ENCODE measurements at regions not wholly inside any gene's neighbourhood (a gene's known extent, or its start where the extent isn't known, plus 50 kb on each side); places are given as distances from the start of the nearest gene placed in this dataset.

DNA sequence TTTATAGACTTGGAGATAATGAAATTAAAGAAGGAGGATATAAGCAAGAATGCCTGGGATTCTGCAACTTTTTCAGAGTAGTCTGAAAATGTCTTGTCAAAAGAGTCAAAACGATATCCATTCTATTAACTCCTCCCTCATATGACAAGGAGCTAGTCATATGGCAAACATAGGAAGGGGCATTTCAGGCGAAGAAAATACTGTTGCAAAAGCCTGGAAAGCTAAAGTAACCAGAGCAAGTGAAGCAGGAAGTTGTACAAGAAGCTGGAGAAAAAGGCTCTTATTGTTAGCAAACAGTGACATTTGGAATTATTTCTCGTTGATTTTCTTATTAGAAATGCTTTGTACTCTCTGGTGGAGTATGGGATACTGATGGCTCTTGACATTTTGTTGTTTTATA, 94.0 kb upstream of the PTPRD start:
- Mint-ChIP-seq H3K27me3 (peaks cover 6% of the 10 kb centered on the region), H3K9me3 (no peaks in the 10 kb centered on the region), H3K36me3 (no peaks in the 10 kb centered on the region), H3K27ac (no peak overlapping the region), H3K4me3 (no peak overlapping the region), H3K4me1 (ENCODE audit: unreplicated experiment) (no peaks in the 10 kb centered on the region)
- TF ChIP-seq, protein P1, sequence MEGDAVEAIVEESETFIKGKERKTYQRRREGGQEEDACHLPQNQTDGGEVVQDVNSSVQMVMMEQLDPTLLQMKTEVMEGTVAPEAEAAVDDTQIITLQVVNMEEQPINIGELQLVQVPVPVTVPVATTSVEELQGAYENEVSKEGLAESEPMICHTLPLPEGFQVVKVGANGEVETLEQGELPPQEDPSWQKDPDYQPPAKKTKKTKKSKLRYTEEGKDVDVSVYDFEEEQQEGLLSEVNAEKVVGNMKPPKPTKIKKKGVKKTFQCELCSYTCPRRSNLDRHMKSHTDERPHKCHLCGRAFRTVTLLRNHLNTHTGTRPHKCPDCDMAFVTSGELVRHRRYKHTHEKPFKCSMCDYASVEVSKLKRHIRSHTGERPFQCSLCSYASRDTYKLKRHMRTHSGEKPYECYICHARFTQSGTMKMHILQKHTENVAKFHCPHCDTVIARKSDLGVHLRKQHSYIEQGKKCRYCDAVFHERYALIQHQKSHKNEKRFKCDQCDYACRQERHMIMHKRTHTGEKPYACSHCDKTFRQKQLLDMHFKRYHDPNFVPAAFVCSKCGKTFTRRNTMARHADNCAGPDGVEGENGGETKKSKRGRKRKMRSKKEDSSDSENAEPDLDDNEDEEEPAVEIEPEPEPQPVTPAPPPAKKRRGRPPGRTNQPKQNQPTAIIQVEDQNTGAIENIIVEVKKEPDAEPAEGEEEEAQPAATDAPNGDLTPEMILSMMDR (conservative IDR thresholded peaks at IDR 0.05), result no peak
- no peak for DNase-seq (ENCODE audit: extremely low spot score, unreplicated experiment)

DNA sequence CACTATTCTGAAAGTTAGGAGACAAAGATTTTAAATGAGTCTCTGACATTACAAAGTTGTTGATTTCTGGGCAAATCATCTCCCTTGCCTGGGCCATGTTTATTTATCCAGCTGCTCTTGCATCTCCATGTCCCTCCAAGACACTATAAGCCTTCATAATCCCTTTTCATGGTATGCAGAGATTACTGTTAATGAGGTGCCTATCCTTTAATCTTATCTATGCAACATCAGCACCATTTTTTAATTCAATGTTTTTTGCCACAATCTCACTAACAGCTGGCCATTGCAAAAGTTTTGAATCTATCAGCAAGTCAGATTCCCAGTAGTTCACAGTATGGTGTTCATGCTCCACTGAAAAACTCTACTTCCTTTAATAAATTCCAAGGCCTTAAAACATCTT, 108.5 kb upstream of the PTPRD start:
- Mint-ChIP-seq H3K9me3 (no peaks in the 10 kb centered on the region), H3K27ac (no peak overlapping the region), H3K36me3 (no peaks in the 10 kb centered on the region), H3K4me3 (no peak overlapping the region), H3K27me3 (no peaks in the 10 kb centered on the region), H3K4me1 (ENCODE audit: unreplicated experiment) (no peaks in the 10 kb centered on the region)
- TF ChIP-seq, protein P1 (conservative IDR thresholded peaks at IDR 0.05), result no peak
- no peak for DNase-seq (ENCODE audit: extremely low spot score, unreplicated experiment)

DNA sequence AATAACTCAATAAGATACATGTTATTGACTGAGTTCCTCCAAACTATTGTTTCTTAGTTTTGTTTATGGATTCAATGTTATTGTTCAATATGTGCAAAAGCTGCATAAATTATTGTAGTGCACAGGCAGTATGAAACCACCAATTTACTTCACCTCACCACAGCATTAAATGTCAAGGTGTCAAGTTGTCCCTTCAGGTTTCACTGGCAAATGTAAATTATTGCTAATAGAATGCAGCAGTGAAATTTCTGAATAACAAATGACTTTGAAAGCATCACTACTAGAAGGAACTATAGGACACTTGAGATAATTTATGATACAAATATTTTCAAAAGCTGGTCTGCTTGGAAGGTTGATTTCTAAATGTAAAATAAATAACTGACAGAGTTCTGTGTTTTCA, 116.4 kb upstream of the PTPRD start:
- Mint-ChIP-seq H3K4me1 (ENCODE audit: unreplicated experiment) (no peaks in the 10 kb centered on the region), H3K27ac (no peak overlapping the region), H3K36me3 (no peaks in the 10 kb centered on the region), H3K4me3 (no peak overlapping the region), H3K9me3 (no peaks in the 10 kb centered on the region), H3K27me3 (peaks cover 3% of the 10 kb centered on the region)
- TF ChIP-seq, protein P1 (conservative IDR thresholded peaks at IDR 0.05), result no peak
- no peak for DNase-seq (ENCODE audit: extremely low spot score, unreplicated experiment)

DNA sequence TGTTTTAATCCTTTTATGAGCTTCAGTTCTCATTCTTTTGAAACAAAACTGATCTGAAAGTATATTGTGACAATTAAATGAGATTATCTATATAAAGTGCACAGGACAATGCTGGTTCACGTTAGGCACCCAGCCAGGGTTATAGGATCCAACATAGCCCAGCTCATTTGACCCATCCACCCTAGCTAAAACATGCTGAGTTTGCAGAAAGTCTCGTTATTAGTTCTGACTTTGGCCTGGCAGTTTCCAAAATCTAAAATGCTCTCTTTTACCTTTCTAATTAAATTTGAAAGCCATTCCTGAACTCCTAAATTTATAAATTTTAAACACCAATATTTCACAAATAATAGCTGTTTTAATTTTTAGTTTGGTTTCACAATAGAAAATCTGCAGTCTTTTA, 131.9 kb upstream of the PTPRD start:
- H3K4me1 Mint-ChIP-seq (ENCODE audit: unreplicated experiment), result no peaks in the 10 kb centered on the region
- H3K4me3 Mint-ChIP-seq, result no peak overlapping the region
- H3K27ac Mint-ChIP-seq, result no peak overlapping the region
- no peaks in the 10 kb centered on the region for H3K36me3 Mint-ChIP-seq
- no peaks in the 10 kb centered on the region for H3K27me3 Mint-ChIP-seq
- H3K9me3 Mint-ChIP-seq, result peaks cover 5% of the 10 kb centered on the region
- TF ChIP-seq, protein P1 (conservative IDR thresholded peaks at IDR 0.05), result no peak
- DNase-seq (ENCODE audit: extremely low spot score, unreplicated experiment), result no peak

DNA sequence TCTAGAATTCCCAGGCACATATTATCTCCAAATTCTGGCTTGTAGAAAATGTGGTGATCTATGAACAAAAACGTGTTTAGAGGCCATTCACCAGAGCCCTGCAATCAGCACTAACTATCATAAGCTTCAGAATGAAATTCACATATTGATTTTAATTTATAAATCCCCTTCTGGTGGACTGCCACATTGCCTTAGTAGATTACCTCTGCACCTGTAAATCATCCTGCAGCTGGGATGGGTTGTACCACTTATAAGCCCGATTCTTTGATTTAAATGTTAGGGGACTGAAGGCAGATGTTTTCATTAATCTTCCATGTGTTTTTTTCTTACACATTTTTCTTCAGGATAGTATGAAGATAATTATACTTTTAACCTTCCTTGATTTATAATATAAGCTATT, 140.7 kb upstream of the PTPRD start:
- Mint-ChIP-seq H3K27me3 (no peaks in the 10 kb centered on the region), H3K4me1 (ENCODE audit: unreplicated experiment) (no peaks in the 10 kb centered on the region), H3K9me3 (peaks cover 4% of the 10 kb centered on the region), H3K4me3 (no peak overlapping the region), H3K36me3 (no peaks in the 10 kb centered on the region), H3K27ac (no peak overlapping the region)
- no peak for DNase-seq (ENCODE audit: extremely low spot score, unreplicated experiment)
- TF ChIP-seq, protein P1 (conservative IDR thresholded peaks at IDR 0.05), result no peak

DNA sequence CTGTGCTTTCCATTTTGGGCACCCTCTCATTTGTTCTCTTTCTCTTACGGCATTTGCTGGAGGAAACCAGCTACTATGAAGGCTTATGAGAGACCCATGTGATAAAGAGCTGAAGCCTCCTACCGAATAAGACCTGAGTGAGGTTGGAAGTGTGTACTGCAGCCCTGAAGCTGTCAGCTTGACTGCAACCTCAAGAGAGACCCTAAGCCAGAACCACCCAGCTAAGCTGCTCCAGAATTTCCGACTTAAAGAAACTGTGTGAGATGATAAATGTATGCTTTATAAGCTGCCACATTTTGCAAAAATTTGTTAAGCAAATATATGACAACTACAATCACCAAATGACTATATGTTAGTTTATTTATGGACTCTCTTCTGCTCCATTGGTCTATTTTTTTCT, 151.7 kb upstream of the PTPRD start:
- Mint-ChIP-seq H3K9me3 (no peaks in the 10 kb centered on the region), H3K36me3 (no peaks in the 10 kb centered on the region), H3K4me3 (no peak overlapping the region), H3K27me3 (no peaks in the 10 kb centered on the region), H3K4me1 (ENCODE audit: unreplicated experiment) (no peaks in the 10 kb centered on the region), H3K27ac (no peak overlapping the region)
- no peak for DNase-seq (ENCODE audit: extremely low spot score, unreplicated experiment)
- TF ChIP-seq, protein P1 (conservative IDR thresholded peaks at IDR 0.05), result no peak

All from type B pancreatic cell (in vitro differentiated cells).